ENCODE measurements at regions not wholly inside any gene's neighbourhood (a gene's known extent, or its start where the extent isn't known, plus 50 kb on each side); places are given as distances from the start of the nearest gene placed in this dataset.

DNA sequence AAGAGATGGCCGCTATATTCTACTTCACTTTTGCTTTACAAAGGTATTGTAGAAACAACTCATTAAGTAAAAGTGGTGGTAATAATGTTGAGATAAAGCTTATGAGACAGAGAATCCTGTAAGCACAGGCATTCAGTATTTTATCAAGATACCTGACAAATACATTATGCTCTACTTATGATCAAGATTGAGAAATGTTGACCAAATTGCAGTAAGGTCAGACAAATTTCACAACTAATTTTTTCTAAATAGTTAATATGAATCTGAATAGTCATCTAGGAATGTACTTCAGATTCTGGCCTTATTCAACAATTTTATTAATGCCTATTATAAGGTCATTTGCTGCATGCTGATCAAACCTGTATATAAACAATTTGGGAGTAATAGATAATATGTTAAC is 95.1 kb upstream of the MBNL1 start:
- TF ChIP-seq ZNF274 (IDR thresholded peaks at IDR 0.05; ENCODE audit: low read depth, low read length), result no peak
- no peak for TF ChIP-seq YY1 (IDR thresholded peaks at IDR 0.05; ENCODE audit: insufficient read depth, insufficient read length)

Measured in NT2/D1 (cell line).